ENCODE measurements at regions not wholly inside any gene's neighbourhood (a gene's known extent, or its start where the extent isn't known, plus 50 kb on each side); places are given as distances from the start of the nearest gene placed in this dataset.

DNA sequence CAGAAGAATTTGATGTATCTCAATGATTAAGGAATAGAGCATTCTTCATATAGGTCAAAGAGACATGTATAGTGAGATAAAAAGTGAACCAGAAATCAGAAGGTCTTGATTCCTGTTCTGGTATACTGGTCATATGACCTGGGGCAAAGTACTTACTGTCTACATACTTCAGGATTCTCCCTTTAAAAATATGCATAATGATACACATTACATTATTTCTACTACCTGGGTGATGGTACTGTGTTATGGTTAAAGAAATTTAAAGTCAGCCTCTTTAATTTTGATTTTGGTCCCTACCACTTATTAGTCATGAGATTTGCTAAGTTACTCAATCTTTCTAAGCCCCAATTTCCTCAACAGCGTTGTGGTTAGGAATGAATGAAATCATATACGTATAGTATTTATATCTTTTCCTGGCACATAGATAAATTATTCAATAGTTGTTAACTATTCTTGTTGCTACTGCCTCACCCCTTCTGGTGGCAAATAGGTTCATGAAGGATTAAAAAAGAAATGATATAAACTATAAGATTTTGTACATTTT is 984.1 kb downstream of the TLE4 start:
- TF ChIP-seq, protein P1, sequence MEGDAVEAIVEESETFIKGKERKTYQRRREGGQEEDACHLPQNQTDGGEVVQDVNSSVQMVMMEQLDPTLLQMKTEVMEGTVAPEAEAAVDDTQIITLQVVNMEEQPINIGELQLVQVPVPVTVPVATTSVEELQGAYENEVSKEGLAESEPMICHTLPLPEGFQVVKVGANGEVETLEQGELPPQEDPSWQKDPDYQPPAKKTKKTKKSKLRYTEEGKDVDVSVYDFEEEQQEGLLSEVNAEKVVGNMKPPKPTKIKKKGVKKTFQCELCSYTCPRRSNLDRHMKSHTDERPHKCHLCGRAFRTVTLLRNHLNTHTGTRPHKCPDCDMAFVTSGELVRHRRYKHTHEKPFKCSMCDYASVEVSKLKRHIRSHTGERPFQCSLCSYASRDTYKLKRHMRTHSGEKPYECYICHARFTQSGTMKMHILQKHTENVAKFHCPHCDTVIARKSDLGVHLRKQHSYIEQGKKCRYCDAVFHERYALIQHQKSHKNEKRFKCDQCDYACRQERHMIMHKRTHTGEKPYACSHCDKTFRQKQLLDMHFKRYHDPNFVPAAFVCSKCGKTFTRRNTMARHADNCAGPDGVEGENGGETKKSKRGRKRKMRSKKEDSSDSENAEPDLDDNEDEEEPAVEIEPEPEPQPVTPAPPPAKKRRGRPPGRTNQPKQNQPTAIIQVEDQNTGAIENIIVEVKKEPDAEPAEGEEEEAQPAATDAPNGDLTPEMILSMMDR (conservative IDR thresholded peaks at IDR 0.05): no peak
- no peak for TF ChIP-seq EZH2 (IDR thresholded peaks at IDR 0.05; ENCODE audit: low read depth)
